ENCODE measurements at regions not wholly inside any gene's neighbourhood (a gene's known extent, or its start where the extent isn't known, plus 50 kb on each side); places are given as distances from the start of the nearest gene placed in this dataset.

DNA sequence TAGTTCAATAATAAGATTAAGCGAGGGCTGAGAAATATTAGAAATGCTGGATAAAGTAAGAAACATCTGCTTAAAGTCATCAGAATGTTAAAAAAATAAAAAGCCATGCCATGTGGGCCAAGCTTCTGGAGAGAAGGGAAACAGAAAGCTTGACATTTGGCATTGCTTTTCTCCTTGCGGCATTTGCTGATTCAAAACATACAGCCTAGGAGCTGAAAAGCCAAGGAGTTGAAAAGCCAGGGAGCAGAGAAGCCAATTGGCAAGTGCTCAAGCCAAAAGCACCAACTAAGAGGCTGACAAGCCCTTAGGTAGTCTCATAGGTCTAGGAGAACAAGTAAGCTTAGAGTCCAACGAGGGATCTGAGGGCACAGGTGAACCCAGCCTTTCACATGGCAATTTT, 754.3 kb downstream of the TLE4 start:
- Histone ChIP-seq H3K27me3 (no peaks in the 10 kb centered on the region), H3K4me1 (peaks cover 0 to 8% of the 10 kb centered on the region in 2 donors), H3K4me3 (no peak overlapping the region), H3K36me3 (no peaks in the 10 kb centered on the region), H3K27ac (no peak overlapping the region), H3K9me3 (no peaks in the 10 kb centered on the region)
- ATAC-seq (no peak), DNase-seq (no peak)
- TF ChIP-seq, protein P1, sequence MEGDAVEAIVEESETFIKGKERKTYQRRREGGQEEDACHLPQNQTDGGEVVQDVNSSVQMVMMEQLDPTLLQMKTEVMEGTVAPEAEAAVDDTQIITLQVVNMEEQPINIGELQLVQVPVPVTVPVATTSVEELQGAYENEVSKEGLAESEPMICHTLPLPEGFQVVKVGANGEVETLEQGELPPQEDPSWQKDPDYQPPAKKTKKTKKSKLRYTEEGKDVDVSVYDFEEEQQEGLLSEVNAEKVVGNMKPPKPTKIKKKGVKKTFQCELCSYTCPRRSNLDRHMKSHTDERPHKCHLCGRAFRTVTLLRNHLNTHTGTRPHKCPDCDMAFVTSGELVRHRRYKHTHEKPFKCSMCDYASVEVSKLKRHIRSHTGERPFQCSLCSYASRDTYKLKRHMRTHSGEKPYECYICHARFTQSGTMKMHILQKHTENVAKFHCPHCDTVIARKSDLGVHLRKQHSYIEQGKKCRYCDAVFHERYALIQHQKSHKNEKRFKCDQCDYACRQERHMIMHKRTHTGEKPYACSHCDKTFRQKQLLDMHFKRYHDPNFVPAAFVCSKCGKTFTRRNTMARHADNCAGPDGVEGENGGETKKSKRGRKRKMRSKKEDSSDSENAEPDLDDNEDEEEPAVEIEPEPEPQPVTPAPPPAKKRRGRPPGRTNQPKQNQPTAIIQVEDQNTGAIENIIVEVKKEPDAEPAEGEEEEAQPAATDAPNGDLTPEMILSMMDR (IDR thresholded peaks at IDR 0.05 in 4 of 5, conservative IDR thresholded peaks at IDR 0.05 in 1 of 5), result no peak
- no peak for TF ChIP-seq POLR2A (IDR thresholded peaks at IDR 0.05)
- intact Hi-C loops (cut with DNase I; ENCODE audit: low total_unique reads) (no loop called here), in situ Hi-C loops (cut with MboI; ENCODE audit: low sequenced_read_pairs in 4 of 4) (no loop called here)

DNA sequence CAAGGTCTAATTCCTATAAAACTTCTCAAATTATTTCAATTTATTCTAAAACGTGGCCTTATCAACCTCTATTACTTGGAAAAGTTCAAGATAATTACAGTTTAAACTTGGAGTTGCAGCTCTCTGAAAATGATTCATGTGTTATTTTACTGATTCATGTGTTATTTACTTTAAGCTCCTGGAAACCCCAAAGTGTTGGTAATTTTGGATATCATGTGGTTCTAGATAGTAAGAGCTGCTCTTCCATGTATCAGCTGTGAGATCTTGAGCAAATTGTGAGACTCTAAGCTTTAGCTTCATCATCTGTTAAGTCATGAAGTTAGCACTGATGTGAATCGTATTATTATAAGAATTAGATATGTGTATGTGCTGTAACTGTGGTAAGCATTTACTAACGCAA, 749.2 kb downstream of the TLE4 start:
- Histone ChIP-seq H3K4me3 (no peak overlapping the region), H3K4me1 (peaks cover 0 to 4% of the 10 kb centered on the region in 2 donors), H3K27ac (no peak overlapping the region), H3K36me3 (no peaks in the 10 kb centered on the region), H3K27me3 (no peaks in the 10 kb centered on the region), H3K9me3 (no peaks in the 10 kb centered on the region)
- in situ Hi-C loops (cut with MboI; ENCODE audit: low sequenced_read_pairs in 4 of 4) (no loop called here), intact Hi-C loops (cut with DNase I; ENCODE audit: low total_unique reads) (no loop called here)
- ATAC-seq (no peak), DNase-seq (no peak)
- TF ChIP-seq POLR2A (IDR thresholded peaks at IDR 0.05), result no peak
- TF ChIP-seq, protein P1 (IDR thresholded peaks at IDR 0.05 in 4 of 5, conservative IDR thresholded peaks at IDR 0.05 in 1 of 5), result no peak

DNA sequence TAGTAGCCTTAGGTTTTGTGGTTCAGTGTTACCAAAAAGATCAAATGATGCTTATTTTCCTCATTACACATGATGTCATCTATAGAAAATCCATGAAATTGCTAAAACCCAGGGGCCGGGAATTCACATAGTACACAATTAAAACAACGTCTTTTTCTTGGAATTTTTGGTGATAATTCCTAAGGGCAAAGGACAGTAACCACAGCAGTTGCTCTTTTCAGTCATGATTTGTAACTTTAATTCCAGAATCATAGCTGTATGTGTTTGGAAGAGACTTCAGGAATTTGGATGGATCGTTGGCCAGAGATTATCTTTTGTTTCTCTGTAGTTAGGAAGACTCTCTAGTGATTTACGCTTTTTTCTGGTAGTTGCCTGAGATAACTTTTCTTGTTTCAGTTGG, 748.7 kb downstream of the TLE4 start:
- Histone ChIP-seq H3K27ac (no peak overlapping the region), H3K27me3 (no peaks in the 10 kb centered on the region), H3K9me3 (no peaks in the 10 kb centered on the region), H3K4me3 (no peak overlapping the region), H3K4me1 (no peaks in the 10 kb centered on the region), H3K36me3 (no peaks in the 10 kb centered on the region)
- intact Hi-C loops (cut with DNase I; ENCODE audit: low total_unique reads) (no loop called here), in situ Hi-C loops (cut with MboI; ENCODE audit: low sequenced_read_pairs in 4 of 4) (no loop called here)
- DNase-seq (no peak), ATAC-seq (no peak)
- TF ChIP-seq, protein P1 (IDR thresholded peaks at IDR 0.05 in 4 of 5, conservative IDR thresholded peaks at IDR 0.05 in 1 of 5), result no peak
- no peak for TF ChIP-seq POLR2A (IDR thresholded peaks at IDR 0.05)

DNA sequence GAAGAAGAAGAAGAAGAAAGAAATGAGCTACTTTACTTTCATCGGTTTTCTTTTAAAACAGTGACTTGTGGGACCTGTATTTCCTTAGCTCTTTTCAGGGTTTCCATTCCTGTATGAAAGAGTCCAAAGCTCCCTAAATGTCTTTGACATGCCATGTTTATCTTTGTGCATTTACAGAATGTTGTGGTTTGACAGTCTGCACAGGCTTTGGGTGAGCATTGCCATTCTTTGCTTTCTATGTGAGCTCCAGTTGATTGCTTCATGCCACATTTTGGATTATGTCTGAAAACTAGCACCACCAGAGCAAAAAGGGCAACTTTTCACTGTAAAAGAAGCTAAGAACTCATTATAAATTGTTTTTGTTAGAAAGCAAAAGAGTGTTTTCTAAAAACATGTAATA, 733.4 kb downstream of the TLE4 start:
- ATAC-seq (no peak), DNase-seq (no peak)
- in situ Hi-C loops (cut with MboI; ENCODE audit: low sequenced_read_pairs in 4 of 4), result no loop called here
- no peak overlapping the region for H3K4me3 ChIP-seq
- no peak overlapping the region for H3K27ac ChIP-seq
- intact Hi-C loops (cut with DNase I; ENCODE audit: low total_unique reads), result no loop called here
- no peaks in the 10 kb centered on the region for H3K36me3 ChIP-seq
- no peaks in the 10 kb centered on the region for H3K27me3 ChIP-seq
- no peaks in the 10 kb centered on the region for H3K9me3 ChIP-seq
- TF ChIP-seq, protein P1 (IDR thresholded peaks at IDR 0.05 in 4 of 5, conservative IDR thresholded peaks at IDR 0.05 in 1 of 5), result no peak
- TF ChIP-seq POLR2A (IDR thresholded peaks at IDR 0.05), result no peak
- H3K4me1 ChIP-seq, result no peaks in the 10 kb centered on the region

DNA sequence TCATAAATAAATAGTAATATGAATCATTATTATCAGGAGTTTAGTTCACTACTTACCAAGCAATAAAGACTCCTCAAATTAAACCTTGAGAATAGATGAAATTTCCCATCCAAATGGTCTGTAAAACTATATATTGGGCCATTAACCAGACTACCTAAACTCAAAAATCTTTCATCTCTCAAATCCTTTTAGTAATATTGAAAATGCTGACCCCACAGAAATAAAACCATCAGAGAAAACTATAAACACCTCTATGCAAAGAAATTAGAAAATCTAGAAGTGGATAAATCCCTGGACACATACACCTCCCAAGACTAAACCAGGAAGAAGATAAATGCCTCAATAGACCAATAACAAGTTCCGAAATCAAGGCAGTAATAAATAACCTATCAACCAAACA, 723.2 kb downstream of the TLE4 start:
- no peak for DNase-seq

More for the DNA sequence above, 723.2 kb downstream of the TLE4 start:
- H3K36me3 ChIP-seq, result no peaks in the 10 kb centered on the region
- H3K4me3 ChIP-seq, result no peak overlapping the region
- intact Hi-C loops (cut with DNase I; ENCODE audit: low total_unique reads) (no loop called here), in situ Hi-C loops (cut with MboI; ENCODE audit: low sequenced_read_pairs in 4 of 4) (no loop called here)
- TF ChIP-seq, protein P1 (IDR thresholded peaks at IDR 0.05 in 4 of 5, conservative IDR thresholded peaks at IDR 0.05 in 1 of 5), result no peak
- no peak for TF ChIP-seq POLR2A (IDR thresholded peaks at IDR 0.05)
- no peak overlapping the region for H3K27ac ChIP-seq
- no peak for ATAC-seq
- no peaks in the 10 kb centered on the region for H3K27me3 ChIP-seq
- no peaks in the 10 kb centered on the region for H3K9me3 ChIP-seq
- no peaks in the 10 kb centered on the region for H3K4me1 ChIP-seq
